ENCODE measurements at regions not wholly inside any gene's neighbourhood (a gene's known extent, or its start where the extent isn't known, plus 50 kb on each side); places are given as distances from the start of the nearest gene placed in this dataset.

DNA sequence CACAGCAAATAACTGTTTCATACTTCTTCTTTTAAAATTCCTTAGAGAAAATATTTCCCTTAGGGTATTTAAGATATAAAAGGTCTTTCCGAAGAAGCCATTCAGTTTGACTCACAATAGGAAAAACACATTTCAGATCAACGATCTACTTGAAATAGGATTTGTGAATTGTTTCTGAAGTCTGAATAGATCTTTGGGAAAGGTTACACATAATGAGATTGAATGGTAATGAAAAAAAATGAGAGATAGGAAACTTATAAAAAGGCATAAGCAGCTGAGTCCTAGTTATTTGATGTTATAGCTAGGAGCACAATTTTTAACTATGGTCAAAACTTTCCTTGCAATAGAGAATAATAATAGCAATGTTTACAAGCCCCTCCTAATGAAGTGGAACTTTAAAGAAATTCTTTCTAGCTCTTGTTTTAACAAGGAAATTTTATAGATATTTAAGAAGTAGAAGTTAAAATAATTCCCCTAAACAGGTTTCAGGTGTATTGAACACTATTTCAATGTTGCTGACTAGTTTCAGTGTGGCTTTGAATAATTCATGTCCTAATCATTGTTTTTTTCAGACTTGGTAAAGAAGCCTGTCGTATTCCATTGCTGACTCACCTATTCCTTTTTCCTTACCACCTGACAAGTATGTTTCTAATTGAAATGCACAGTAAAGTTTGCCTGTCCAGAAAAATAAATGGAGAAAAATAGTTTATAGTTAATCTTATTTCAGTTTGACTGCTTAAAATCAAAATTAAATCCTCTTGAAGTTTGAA lies 89.1 kb downstream of the PCDH18 start:
- TF ChIP-seq EGR1 (IDR thresholded peaks at IDR 0.05): no peak
- TF ChIP-seq, protein P1, sequence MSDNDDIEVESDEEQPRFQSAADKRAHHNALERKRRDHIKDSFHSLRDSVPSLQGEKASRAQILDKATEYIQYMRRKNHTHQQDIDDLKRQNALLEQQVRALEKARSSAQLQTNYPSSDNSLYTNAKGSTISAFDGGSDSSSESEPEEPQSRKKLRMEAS (IDR thresholded peaks at IDR 0.05): no peak
- no peak for TF ChIP-seq TEAD4 (IDR thresholded peaks at IDR 0.05)
- TF ChIP-seq FOXM1 (IDR thresholded peaks at IDR 0.05; ENCODE audit: borderline replicate concordance, low read depth): no peak
- TF ChIP-seq, protein P2, sequence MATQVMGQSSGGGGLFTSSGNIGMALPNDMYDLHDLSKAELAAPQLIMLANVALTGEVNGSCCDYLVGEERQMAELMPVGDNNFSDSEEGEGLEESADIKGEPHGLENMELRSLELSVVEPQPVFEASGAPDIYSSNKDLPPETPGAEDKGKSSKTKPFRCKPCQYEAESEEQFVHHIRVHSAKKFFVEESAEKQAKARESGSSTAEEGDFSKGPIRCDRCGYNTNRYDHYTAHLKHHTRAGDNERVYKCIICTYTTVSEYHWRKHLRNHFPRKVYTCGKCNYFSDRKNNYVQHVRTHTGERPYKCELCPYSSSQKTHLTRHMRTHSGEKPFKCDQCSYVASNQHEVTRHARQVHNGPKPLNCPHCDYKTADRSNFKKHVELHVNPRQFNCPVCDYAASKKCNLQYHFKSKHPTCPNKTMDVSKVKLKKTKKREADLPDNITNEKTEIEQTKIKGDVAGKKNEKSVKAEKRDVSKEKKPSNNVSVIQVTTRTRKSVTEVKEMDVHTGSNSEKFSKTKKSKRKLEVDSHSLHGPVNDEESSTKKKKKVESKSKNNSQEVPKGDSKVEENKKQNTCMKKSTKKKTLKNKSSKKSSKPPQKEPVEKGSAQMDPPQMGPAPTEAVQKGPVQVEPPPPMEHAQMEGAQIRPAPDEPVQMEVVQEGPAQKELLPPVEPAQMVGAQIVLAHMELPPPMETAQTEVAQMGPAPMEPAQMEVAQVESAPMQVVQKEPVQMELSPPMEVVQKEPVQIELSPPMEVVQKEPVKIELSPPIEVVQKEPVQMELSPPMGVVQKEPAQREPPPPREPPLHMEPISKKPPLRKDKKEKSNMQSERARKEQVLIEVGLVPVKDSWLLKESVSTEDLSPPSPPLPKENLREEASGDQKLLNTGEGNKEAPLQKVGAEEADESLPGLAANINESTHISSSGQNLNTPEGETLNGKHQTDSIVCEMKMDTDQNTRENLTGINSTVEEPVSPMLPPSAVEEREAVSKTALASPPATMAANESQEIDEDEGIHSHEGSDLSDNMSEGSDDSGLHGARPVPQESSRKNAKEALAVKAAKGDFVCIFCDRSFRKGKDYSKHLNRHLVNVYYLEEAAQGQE (IDR thresholded peaks at IDR 0.05; ENCODE audit: low read depth): no peak

DNA sequence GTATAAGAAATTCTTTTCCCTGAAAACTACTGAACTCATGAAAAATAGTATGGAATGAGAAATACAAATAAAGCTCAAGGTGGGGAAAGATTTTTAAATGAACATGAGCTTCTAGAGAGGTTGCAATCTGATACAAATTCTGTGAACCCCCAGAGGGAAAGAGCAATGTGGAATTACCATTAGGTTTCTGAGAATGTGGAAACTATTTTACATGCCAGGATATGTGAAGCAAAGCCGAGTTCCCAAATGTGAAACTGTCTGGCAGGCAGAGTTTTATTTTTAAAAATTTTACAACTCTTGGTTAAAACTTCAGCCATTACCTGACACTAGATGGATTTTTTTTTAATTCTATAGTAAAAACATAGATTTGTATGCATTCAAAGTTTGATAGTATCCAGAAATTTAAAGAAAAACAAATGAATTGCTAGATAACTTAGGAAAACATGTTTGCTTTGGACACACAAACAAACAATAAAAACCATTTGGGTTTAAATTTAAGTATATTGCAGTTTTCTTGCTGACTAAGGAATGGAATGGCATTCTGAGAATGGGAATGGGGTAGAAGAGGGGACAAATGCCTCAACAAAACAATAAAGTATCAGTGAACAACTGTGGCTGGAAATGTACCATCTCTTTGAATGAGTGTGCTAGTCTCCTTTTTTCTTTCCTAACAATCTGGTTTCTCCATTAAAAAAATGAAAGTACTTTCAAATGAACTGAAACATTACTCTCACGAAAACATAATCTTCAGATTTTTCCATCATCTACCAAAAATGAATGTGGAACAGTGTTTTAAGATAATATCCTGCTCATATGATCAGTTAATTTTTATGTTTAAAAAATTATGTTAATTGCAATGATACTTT lies 99.6 kb downstream of the PCDH18 start:
- TF ChIP-seq EGR1 (IDR thresholded peaks at IDR 0.05) (no peak), FOXM1 (IDR thresholded peaks at IDR 0.05; ENCODE audit: borderline replicate concordance, low read depth) (no peak), CREB1 (IDR thresholded peaks at IDR 0.05; ENCODE audit: low read depth) (no peak), YY1 (IDR thresholded peaks at IDR 0.05; ENCODE audit: low read depth) (no peak), RAD21 (IDR thresholded peaks at IDR 0.05; ENCODE audit: low read depth) (no peak), TAF1 (IDR thresholded peaks at IDR 0.05; ENCODE audit: low read depth) (no peak), TCF12 (IDR thresholded peaks at IDR 0.05; ENCODE audit: low read depth) (no peak), NFIC (IDR thresholded peaks at IDR 0.05) (no peak), EP300 (IDR thresholded peaks at IDR 0.05; ENCODE audit: borderline replicate concordance) (no peak), TEAD4 (IDR thresholded peaks at IDR 0.05) (no peak), ZBTB7A (IDR thresholded peaks at IDR 0.05; ENCODE audit: low read depth) (no peak), CEBPB (IDR thresholded peaks at IDR 0.05) (no peak)
- TF ChIP-seq, protein P2 (IDR thresholded peaks at IDR 0.05; ENCODE audit: low read depth): no peak
- TF ChIP-seq, protein P3, sequence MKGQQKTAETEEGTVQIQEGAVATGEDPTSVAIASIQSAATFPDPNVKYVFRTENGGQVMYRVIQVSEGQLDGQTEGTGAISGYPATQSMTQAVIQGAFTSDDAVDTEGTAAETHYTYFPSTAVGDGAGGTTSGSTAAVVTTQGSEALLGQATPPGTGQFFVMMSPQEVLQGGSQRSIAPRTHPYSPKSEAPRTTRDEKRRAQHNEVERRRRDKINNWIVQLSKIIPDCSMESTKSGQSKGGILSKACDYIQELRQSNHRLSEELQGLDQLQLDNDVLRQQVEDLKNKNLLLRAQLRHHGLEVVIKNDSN (IDR thresholded peaks at IDR 0.05): no peak
- TF ChIP-seq, protein P1 (IDR thresholded peaks at IDR 0.05): no peak

DNA sequence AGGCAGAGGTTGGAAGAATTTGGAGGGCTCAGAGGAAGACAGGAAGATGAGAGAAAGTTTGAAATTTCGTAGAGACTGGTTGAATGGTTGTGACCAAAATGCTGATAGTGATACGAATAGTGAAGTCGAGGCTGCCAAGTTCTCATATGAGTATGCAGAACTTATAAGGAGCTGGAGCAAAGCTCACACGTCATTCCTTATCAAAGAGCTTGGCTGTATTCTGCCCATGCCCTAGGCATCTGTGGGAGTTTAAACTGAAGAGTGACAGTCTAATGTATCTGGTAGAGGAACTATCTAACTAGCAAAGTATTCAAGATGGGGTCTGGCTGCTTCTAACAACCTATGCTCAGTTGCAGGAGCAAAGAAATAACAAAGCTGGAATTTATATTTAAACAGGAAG lies 102.1 kb downstream of the PCDH18 start:
- TF ChIP-seq, protein P2 (IDR thresholded peaks at IDR 0.05; ENCODE audit: low read depth): no peak
- TF ChIP-seq ZBTB7A (IDR thresholded peaks at IDR 0.05; ENCODE audit: low read depth): no peak
- no peak for TF ChIP-seq RAD21 (IDR thresholded peaks at IDR 0.05; ENCODE audit: low read depth)
- TF ChIP-seq TCF12 (IDR thresholded peaks at IDR 0.05; ENCODE audit: low read depth): no peak
- TF ChIP-seq, protein P1 (IDR thresholded peaks at IDR 0.05): no peak
- no peak for TF ChIP-seq EGR1 (IDR thresholded peaks at IDR 0.05)
- TF ChIP-seq YY1 (IDR thresholded peaks at IDR 0.05; ENCODE audit: low read depth): no peak
- TF ChIP-seq CEBPB (IDR thresholded peaks at IDR 0.05): no peak

DNA sequence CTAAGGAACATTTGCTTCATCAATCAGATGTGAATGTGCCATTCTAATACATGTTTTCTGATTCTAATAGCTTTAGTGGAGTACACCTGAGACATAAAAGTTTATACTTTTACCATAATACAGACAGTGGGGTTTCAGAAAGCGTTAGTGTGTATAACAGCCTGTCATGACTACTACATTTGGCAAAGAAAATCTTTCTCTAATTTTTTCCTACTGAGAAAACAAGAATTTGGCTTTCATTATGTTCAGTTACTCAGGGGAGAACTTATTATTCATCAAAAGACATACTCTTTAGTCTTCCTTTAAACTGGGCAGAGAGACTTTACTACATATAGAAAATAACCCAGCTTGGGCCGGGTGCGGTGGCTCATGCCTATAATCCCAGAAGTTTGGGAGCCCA lies 104.9 kb downstream of the PCDH18 start:
- TF ChIP-seq, protein P1 (IDR thresholded peaks at IDR 0.05): no peak
- TF ChIP-seq, protein P3 (IDR thresholded peaks at IDR 0.05): no peak
- TF ChIP-seq CEBPB (IDR thresholded peaks at IDR 0.05) (no peak), ZBTB7A (IDR thresholded peaks at IDR 0.05; ENCODE audit: low read depth) (no peak), CREB1 (IDR thresholded peaks at IDR 0.05; ENCODE audit: low read depth) (no peak), TEAD4 (IDR thresholded peaks at IDR 0.05) (no peak), EGR1 (IDR thresholded peaks at IDR 0.05) (no peak), TAF1 (IDR thresholded peaks at IDR 0.05; ENCODE audit: low read depth) (no peak), NFIC (IDR thresholded peaks at IDR 0.05) (no peak), YY1 (IDR thresholded peaks at IDR 0.05; ENCODE audit: low read depth) (no peak), TCF12 (IDR thresholded peaks at IDR 0.05; ENCODE audit: low read depth) (no peak), RAD21 (IDR thresholded peaks at IDR 0.05; ENCODE audit: low read depth) (no peak), EP300 (IDR thresholded peaks at IDR 0.05; ENCODE audit: borderline replicate concordance) (no peak), FOXM1 (IDR thresholded peaks at IDR 0.05; ENCODE audit: borderline replicate concordance, low read depth) (no peak)
- TF ChIP-seq, protein P2 (IDR thresholded peaks at IDR 0.05; ENCODE audit: low read depth): no peak

Measured in Ishikawa (cell line).